GM19463 (cell line): ENCODE measurements at regions not wholly inside any gene's neighbourhood (a gene's known extent, or its start where the extent isn't known, plus 50 kb on each side); places are given as distances from the start of the nearest gene placed in this dataset.
"Not testable (repeated sequence)": the region's sequence is repeated elsewhere in the genome, so short reads cannot be mapped to it uniquely, and the experiment has no call there.

Experiments
- ATAC-seq: cut with Tn5 transposase; IDR thresholded peaks from one replicate; pipeline ENCODE4 v1.9.1; 2021; ENCODE audit warnings: mild to moderate bottlenecking, moderate library complexity; ENCODE audit not compliant: unreplicated experiment

DNA sequence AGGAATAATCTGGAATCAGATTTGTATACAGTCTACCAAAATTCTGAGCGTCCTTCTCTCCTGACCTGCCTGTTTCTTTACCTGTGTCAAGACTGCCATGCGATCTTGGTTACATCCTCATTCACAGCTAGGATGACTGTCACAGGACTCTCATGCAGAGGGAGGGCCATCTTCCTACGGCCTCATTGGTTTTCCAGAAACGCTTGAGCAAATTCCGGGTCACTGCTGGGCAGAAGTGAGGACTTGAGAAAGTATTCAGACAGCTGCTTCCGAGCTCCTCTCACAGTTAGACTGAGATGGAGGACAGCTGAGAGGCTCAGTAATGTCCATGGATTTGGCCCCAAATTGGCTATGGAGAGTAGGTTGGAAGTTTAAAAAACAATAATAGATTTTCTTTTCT is 94.2 kb downstream of the TFAP2C start:
- no peak for ATAC-seq

GRCh38 chr20:56724241-56724757 is 95.2 kb downstream of the TFAP2C start:
- ATAC-seq, result no peak

DNA sequence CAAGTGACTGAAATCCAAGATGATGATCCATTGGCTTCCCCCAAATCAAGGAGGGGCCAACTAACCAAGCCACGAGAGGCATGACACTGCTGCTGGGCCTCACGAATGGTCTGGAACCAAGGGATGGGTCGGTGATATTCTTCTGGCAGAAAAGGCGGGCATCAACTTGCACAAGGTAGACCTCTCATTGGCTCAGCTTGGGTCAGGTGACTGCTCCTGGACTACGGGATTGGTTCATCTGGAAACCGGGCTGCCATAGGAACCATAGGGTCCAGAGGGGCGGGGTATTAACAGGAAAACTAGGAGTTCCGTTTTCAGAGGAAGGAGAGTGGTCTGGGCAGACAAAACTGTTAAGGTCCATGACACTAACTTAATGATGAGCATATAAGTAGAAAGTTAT is 100.9 kb downstream of the TFAP2C start:
- no peak for ATAC-seq

- ATAC-seq, result no peak
These were observed 101.9 kb downstream of the TFAP2C start for GRCh38 chr20:56730996-56731395.

GRCh38 chr20:56731476-56731875 is 102.4 kb downstream of the TFAP2C start:
- no peak for ATAC-seq

DNA sequence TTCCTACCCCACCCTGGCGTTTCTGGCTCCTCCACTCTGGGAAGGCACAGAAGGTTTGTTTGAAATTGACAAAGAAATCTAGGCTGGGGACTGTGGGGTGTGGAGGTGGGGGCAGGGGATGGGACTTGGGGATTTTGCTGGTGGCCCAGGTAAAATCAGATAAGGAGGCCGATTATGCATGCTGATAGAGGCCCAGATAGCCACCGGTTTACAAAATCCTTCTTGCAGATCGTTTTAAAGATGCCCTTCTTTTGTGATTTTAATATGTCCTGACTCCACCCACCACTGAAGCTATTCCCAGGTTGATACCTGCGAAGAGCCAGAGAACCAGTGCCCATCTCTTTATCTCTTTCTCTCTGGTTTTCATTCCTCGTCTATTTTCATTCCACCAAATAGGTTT is 104.9 kb downstream of the TFAP2C start:
- no peak for ATAC-seq

GRCh38 chr20:56735084-56735642 is 106.1 kb downstream of the TFAP2C start:
- no peak for ATAC-seq

DNA sequence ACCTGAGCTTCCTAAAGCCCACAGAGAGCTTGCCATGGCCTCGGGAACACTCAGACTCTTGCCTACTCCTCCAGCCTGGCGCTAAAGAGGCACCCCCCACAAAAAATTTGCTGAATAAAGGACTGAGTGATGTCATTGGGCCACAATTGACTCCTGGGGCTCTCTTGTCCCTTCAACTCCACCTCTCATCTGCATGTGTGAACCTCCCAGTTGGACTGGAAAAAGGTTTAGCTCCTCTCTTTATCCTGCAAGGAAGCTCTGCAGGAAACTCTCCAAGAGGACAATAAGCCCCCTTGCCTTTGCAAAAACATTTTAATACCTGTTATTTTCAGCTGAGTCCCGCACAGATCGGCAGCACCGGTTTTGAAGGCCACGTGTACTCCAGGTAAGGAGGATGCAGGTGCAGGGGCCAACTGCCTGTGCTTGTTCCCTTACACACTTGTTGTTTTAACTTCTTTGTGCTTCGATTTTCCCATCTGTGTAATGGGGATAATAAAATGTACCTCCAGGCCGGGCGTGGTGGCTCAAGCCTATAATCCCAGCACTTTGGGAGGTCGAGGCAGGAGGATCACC is 107.3 kb downstream of the TFAP2C start:
- ATAC-seq, result no peak

- ATAC-seq, result not testable (repeated sequence)
These were observed 115.3 kb downstream of the TFAP2C start for GRCh38 chr20:56744325-56744821.

GRCh38 chr20:56748476-56749377 is 119.6 kb downstream of the TFAP2C start:
- ATAC-seq, result no peak

DNA sequence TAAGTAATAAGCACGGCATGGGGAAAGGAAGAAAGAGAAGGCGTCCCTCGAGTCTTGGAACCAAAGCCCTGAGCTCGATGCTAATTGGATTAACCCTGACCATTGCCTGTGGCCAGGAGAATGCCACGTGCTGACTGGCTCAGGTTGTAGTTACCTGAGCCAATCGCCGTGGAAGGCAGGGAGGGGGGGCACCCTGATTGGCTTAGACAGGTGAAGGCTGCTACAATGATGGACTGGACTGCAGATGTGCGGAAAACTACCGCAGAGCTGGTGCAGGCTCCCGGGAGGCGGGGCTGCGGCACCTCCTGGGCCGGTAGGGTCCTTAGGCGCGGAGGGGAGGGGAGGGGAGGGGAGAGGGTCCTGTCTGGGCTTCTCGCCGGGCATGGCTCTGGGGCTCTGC is 121.3 kb downstream of the TFAP2C start:
- ATAC-seq, result no peak

GRCh38 chr20:56752274-56752673 is 123.2 kb downstream of the TFAP2C start:
- ATAC-seq, result no peak

- no peak for ATAC-seq
These were observed 126.1 kb downstream of the TFAP2C start for GRCh38 chr20:56755201-56755600.

DNA sequence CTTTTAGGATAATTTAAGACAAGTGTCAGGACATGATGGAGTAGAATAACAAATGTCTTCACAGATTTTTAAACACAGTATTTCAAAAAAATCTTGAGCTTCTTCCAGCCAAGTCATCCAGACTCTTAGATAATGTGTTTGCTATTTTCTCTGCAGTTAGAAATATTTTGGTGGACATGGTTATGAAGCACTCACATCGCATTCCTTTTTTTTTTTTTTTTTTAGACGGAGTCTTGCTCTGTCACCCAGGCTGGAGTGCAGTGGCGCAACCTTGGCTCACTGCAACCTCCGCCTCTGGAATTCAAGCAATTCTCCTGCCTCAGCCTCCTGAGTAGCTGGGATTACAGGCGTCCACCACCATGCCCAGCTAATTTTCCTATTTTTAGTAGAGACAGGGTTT is 127.6 kb downstream of the TFAP2C start:
- ATAC-seq, result not testable (repeated sequence)

GRCh38 chr20:56758706-56759105 is 129.6 kb downstream of the TFAP2C start:
- no peak for ATAC-seq

DNA sequence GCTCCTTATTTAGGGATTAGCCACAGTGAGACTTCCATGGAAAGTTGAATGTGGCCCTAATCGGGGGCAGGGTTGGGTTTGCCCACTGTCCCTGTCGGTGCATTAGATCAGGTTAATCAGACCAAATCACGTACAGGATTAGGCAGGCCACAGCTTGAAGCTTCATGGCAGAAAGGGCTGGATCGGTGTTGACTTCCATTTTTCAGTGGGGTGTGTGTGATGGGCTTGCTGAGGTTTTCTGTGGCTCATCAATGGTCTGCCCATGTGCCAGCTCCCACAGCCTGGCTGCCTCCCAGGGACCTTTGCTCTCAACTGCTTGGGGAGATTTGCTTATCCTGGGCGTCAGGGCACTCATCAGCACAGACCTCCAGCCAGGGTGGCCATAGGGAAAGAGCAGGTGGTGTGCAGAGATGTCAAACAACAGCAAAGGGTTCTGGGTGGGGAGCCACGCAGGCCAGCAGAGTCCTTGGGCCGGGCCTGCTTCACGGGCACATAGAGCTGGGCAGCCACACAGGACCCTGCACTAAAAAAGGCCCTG is 130.7 kb downstream of the TFAP2C start:
- ATAC-seq, result no peak

GRCh38 chr20:56760610-56761009 is 131.5 kb downstream of the TFAP2C start:
- ATAC-seq, result no peak

GRCh38 chr20:56761393-56761792 is 132.3 kb downstream of the TFAP2C start:
- ATAC-seq, result no peak

DNA sequence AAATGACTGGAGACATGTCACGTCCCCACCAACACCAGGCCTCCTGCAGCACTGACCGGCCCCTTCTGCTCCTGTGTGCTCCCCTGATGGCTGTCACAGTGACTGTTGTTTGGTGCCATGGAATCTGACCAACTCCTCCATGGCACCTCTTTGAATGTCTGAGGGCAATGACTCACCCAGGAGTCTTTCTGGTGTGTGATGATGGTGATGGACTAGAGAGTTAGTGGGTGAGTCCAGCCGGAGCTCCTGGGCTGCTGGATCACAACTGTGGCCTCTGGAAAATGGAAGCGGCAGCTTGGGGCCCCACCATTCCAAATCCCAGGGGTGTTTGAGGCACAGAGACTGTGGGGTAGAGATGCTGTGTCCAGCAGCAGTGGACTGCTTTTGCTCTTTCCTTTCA is 133.3 kb downstream of the TFAP2C start:
- ATAC-seq, result no peak

GRCh38 chr20:56762829-56763228 is 133.7 kb downstream of the TFAP2C start:
- ATAC-seq, result no peak

- no peak for ATAC-seq
These were observed 135.6 kb downstream of the TFAP2C start for GRCh38 chr20:56764671-56765070.
